SK-MEL-5 (cell line): ENCODE measurements at regions not wholly inside any gene's neighbourhood (a gene's known extent, or its start where the extent isn't known, plus 50 kb on each side); places are given as distances from the start of the nearest gene placed in this dataset.
A peak's percentile ranks its signal among the peaks of the same experiment; 100 is the strongest.

Experiments used
- DNase-seq: peaks from one replicate; pipeline ENCODE4 v3.0.0-alpha.2; 2016; ENCODE audit warnings: low read depth, low spot score
- in situ Hi-C: cut with HindIII; loops from 2 replicates; pipeline ENCODE4 v1.10.0; 2016; ENCODE audit warnings: low sequenced_read_pairs, high pct_unique_total_duplicates, low pct_unique_long_range_greater_than_20kb

DNA sequence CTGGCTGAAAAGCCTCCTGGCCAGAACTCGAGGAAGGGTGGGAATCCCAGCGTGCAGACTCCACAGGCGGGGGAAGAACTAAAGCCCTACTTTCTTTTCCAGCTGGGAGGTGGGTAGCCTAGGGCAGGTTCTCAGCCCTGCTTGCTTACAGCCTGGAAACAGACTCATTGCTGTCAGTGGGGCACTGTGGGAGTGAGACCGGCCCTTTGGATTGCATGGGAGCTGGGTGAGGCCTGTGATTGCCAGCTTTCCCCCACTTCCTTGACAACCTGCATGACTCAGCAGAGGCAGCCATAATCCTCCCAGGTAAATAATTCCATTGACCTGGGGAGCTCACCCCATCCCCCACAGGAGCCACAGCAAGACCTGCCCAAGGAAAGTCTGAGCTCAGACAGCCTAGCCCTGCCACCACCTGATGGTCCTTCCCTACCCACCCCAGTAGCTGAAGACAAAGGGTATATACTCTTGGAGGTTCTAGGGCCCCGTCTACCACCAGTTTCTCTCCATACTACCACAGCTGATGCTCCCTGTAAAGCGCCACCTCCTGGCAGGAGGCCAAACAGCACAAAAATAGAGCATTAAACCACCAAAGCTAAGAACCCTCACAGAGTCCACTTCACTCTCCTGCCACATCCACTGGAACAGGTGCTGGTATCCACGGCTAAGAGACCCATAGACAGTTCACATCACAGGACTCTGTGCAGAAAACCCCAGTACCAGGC lies 294.1 kb downstream of the SEC23A start:
- in situ Hi-C loops = no loop called here
- DNase-seq = peak; percentile 3

DNA sequence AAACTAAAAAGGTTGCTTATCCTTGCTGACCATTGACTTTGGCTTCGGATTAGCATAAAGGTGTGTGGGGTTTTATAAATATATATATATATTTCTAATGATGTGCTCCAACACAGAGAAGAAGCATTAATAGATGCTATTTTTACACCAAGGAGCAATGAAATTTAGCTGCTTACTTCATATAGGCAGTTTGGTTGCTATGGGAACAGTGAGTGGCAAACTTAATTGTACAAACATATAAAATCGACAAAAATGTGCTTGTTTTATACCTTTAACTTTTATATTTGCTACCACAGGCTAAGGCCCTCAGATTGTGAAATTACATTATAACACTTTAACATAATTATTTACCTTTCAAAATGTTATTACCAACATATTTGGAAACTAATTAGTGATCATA lies 303.4 kb downstream of the SEC23A start:
- in situ Hi-C loops = no loop called here
- DNase-seq = no peak

DNA sequence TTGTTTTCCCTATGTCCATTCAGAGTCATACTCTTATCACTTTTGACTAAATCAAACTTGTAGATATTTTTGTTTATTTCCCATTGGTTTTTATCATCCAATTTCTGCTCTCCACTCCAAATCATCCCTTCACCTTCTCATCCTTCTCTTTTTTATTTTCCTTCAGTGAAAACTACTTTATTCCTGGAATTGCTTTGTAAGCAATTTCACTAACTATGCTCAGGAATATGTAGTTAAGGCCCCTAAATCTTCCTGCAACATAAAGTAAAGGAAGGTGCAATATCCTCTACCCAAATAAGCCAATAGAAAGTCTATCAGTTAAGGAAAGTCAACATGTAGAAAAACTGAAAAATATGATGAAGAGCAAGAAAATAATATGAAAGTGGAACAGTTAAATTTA lies 308.4 kb downstream of the SEC23A start:
- in situ Hi-C loops = no loop called here
- no peak for DNase-seq

DNA sequence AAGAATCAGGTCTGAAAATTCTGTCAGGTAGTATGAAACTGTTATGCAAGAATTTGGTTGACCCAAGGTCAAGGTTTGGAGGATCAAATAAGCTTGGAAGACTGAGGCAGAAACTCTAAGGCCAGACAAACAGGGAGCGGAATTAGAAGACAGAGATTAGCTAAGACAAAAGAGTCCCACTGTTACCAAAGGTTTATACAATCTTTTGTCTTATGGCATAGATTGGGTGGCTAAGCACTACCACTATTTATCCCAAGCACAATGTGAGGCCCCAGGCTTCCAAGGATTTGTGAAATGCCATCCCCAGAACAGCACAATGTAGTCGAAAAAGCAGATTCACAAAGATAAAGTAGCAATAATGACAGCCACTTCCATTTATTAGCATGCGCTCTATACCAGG lies 311.2 kb downstream of the SEC23A start:
- DNase-seq = no peak
- in situ Hi-C loops = no loop called here

DNA sequence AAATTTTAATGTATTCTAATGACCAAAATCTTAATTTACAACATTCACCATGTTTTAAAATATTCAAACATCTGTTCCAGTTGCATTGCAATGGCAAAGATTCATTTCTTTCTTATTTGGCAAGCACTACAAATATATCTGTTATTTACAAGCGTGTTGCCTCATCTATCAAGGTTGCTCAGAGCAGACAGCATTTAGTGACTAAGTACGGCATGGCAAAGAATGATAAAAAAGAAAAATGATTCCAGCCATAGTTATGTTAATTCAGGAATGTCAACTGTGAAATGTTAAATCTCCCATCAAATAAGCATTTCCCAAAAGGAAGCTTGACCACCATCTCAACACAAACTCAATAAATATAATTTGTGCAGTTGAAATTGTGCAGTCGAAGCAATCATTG lies 312.1 kb downstream of the SEC23A start:
- no peak for DNase-seq
- in situ Hi-C loops = no loop called here

DNA sequence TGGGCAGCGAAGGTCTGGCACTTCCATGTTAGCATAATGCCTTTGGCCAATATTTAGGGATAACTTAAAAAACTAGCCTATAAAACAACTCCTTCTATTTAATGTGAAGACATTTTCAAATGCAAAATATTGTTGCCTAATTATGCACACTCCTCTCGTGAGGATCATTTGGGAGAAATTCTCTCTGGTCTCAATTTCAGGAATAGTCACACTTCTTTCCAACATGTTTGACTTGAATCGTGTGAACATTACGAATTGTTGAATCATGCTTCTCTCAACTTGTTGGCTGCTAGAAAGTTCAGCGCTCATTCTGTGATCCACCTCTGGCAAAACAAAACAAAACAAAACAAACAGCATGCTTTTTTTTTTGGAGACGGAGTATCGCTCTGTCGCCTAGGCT lies 313.2 kb downstream of the SEC23A start:
- in situ Hi-C loops = no loop called here

DNA sequence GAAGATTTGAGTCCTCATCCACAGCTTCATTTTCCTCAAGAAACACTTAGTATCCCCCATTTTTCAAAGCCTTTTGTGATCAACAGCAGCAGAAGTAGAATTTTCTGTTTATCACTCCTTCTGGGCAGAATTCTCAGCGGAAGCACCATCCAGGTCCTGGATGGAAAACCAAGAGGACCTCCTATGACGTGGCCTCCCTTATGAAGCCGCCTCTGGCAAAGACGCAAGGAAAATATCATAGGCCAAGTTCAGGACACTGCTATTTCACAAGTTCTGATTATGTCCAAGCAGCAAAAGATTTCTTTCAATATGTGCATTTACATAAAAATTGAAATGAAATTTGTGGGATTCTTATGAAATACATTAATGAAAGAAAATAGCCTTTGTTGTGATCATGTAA lies 315.0 kb downstream of the SEC23A start:
- no peak for DNase-seq
- in situ Hi-C loops = no loop called here

More for the DNA sequence above, 313.2 kb downstream of the SEC23A start:
- no peak for DNase-seq

DNA sequence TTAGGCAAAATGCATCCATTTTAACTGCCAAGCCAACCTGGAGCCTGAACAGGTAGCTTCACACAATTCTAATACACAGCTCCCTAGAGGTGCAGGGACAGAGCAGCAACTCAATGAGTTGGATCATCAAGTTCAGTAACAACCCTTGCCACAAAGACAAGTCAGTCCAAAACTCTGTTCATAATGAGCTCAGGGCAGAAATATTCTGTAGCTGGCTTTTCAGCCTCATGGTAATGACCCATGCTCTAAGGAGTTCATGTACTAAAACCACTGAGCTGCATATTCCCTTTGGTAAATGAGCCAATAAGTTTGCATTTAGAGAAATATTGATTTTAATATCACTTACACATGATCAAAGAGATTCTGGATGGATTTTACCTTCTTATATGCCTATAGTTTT lies 316.1 kb downstream of the SEC23A start:
- DNase-seq = no peak
- in situ Hi-C loops = no loop called here

DNA sequence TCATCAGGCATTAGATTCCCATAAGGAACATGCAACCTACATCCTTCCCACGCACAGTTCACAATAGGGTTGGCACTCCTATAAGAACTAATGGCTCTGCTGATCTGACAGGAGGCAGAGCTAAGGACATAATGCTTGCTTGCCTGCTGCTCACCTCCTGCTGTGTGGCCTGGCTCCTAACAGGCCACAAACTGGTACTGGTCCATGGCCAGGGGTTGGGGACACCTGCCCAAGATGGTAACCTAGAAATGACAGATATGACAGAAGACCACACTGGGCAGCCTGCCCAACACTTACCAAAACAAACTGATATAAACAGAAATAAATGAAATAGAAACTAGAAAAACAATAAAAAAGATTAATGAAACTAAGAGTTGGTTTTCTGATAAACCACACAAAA lies 325.6 kb downstream of the SEC23A start:
- in situ Hi-C loops = no loop called here

DNA sequence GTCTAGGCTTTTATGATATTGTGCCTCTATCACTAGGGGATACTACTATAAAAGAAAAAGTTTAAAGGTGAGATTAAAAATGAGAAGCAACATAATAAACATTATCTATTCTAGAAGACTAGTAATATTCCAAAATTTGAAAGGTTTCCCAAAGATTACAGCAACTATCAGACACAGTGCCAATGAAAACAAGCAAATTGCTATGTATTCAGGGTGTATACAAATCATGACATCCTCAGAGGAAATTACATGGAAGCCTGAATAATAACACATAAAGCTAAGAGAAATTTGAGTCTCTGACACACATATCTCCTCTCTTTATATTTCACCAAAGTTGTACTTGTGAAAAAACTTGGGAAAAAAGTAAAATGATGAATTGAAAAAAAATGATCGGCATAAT lies 327.0 kb downstream of the SEC23A start:
- in situ Hi-C loops = no loop called here
- DNase-seq = no peak

More for the DNA sequence above, 325.6 kb downstream of the SEC23A start:
- DNase-seq = no peak

DNA sequence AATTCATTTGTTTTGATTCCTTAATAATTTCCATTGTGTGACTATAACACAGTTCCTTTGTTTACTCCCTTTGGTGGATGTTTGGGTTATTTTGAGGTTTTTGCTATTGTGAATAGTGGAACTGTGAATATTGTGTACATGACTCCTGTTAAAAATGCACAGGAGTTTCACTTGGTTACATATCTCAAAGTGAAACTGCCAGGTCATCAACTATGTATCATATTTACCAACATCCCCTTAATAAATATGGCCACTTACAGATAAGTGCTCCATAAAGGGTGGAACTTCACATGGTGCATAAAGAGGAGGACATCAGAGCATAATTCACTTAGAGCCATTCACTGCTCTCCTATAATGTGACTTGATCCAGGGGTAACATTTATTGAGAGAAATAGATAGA lies 328.9 kb downstream of the SEC23A start:
- DNase-seq = no peak
- in situ Hi-C loops = no loop called here

DNA sequence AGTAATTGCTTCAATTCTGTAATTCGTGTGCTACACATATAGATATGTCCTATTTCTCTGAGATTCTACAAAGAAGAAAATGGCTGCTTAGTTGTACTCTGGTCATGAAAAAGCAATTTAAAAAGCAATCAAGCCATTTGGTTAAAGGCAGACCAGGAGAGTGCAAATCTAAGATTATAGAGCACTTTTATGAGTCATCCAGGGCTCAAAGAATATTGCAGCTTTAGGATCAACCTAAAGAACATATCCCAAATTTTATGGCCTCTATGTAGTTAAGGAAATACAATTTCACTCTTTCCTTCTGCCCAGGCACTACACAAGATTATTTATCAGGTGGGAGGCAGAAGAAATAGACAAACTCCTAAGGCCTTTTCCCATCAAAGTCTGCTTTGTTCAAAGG lies 332.8 kb downstream of the SEC23A start:
- DNase-seq = no peak
- in situ Hi-C loops = no loop called here

DNA sequence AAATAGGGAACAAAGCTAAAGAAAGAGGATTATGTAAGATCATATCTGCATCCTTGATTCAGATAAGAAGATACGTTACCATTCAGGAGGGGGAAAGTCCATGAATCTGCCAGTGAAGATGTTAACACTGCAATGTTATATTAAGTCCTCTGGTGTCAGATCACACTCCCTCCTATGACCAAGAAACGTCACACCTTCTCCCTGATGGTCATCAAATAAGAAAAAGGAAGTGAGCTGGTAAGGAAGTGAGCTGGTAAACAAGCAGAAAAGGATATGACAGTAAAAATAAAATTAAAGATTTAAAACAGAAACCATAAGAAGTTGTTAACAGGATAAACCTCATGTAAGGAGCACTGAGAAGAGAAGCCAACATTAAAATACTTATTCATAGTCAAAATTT lies 340.2 kb downstream of the SEC23A start:
- in situ Hi-C loops = no loop called here
- no peak for DNase-seq

DNA sequence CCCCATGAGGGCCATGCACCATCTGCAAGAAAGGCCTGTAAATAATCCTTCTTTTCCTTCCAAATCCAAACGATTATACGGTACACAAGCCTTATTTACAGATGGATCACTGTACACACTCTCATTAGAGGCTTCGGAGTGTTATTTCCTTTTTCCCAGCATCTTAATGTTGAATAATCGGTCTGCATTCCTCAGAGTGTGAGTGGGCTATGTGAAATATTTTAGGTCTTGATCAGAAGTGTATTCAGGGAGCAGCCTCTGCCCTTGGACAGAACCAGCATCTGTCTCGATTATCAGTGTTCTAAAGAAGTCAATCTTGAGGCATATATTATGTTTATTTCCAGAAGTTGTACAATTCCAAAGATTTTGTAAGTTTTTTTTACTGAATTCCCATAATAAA lies 340.6 kb downstream of the SEC23A start:
- no peak for DNase-seq
- in situ Hi-C loops = no loop called here

DNA sequence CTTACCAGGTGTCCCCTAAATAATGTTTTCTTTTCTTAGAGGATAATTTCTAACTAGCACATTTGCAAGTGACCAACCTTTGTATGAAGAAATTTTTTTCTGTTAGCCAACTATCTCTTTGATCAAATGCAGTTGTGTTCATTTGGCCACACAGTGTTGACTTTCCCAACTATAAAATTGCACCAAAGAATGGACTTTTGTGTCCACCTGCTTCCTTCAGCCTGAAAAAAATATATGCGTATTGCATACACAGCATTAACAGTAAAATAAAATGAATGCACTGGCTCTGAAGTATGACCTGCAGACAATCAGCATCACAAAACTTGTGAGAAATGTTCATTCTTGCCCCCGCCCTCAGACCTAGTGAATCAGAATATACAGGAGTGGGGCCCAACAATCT lies 342.0 kb downstream of the SEC23A start:
- no peak for DNase-seq
- in situ Hi-C loops = no loop called here

DNA sequence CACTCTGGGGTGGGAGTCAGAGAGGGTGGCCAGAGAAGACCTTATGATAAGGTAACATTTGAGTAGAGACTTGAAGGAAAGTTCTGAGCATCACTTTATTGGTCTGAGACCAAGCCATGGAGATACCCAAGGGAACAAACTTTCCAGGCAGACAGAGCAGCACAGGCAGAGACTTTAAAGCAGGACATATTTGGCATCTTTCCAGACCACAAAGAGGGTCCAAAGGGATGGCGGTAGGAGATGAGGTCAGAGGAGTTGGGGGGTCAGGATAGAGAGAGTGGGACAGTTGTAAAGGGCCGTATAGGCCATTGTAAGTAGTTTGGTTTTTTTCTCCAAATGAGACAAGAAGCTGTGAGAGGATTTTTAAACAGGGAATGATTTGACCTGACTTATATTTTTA lies 344.4 kb downstream of the SEC23A start:
- DNase-seq = no peak

DNA sequence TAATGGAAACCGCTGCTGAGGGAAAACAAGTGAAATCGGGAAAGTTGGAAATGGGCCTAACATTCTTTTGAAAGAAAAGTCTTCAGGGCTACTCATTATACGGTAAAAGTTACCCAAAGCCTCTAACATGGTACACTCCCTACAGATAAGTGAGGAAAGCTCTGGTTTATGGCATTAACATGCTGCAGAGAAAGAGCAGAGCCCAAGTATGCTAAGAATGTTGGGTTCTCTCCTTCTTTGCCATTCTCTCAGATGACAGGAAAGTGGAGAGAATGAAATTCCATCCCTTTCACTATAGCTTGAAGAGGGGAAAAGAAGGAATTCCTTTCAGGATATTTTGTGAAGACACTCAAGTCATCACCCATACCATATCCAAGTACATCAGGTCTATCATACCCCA lies 348.0 kb downstream of the SEC23A start:
- no peak for DNase-seq
- in situ Hi-C loops = no loop called here

More for the DNA sequence above, 344.4 kb downstream of the SEC23A start:
- in situ Hi-C loops = no loop called here

DNA sequence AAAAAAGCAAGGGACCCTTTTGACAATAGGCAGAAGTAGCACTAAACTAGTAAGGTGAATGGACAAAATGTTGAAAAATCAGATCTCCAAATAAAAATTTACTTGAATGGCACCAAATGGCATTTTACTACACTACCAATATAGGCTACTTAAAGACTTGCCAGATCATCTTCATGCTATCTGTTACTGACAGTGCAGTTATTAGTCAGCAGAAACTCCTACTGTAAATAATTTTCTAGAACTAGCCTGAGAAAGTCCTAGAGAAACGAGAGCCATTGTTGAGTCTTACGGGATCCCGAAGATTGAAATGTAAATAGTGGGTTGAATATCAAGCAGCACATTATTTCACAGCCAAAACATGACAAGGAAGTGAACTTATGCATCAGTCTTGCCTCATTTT lies 350.3 kb downstream of the SEC23A start:
- no peak for DNase-seq
- in situ Hi-C loops = no loop called here

DNA sequence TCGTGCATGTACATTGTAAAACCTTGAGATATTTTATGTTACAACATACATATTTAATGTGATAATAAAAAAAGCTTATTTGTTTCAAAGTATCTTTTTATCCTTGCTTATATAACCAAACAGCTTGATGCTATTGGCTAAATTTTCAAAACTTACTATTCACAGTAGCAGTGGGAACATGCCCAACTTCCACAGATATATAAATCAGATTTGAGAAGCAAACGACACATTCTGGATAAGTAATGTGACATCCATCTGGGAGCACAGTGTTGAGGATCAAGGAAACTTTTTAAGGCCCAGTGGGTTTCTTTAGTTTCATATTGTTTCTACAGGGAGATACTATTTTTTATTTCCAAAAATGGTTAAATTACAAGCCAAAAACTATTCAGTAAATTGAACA lies 350.7 kb downstream of the SEC23A start:
- in situ Hi-C loops = no loop called here
- DNase-seq = no peak

DNA sequence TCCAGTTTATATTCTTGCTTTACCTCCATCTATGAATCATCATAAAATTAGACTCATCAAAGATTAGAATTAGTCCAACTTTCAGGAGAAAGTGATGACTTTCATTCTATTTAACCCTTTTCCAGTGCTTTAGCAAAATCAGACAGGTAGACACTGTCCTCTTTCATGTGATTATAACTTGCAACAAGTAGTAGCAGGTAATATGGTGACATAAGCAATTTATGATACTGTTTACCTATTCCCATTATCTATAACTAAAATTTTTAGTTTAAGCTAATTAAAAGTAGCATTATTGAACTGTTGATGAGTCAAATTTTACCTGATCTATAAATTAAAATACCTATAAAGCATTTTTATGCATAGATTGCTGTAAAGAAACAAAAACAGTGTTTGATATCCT lies 351.6 kb downstream of the SEC23A start:
- in situ Hi-C loops = no loop called here
- no peak for DNase-seq
